Uterus (tissue), 3 donors: ENCODE measurements at regions not wholly inside any gene's neighbourhood (a gene's known extent, or its start where the extent isn't known, plus 50 kb on each side); places are given as distances from the start of the nearest gene placed in this dataset.
A peak's percentile ranks its signal among the peaks of the same experiment; 100 is the strongest.

Experiments used
- DNase-seq, 2 donors: peaks; one replicate each; pipeline ENCODE4 v3.0.0-alpha.2; 2019 to 2020
- H3K27ac ChIP-seq, 2 donors: fragments of 200-600 bp; sonication (generic); 1 replicate in 1 of 2; 2 replicates in 1 of 2; pipeline ENCODE4 v1.5.1; 2016 to 2018
- H3K27me3 ChIP-seq, 2 donors: fragments of 200-600 bp; sonication (generic); one replicate each; pipeline ENCODE4 v1.5.1; 2018 to 2019; ENCODE audit warnings: control low read depth in 1 of 2
- H3K36me3 ChIP-seq, 2 donors: fragments of 200-600 bp; sonication (generic); one replicate each; pipeline ENCODE4 v1.5.1; 2019; ENCODE audit warnings: control low read depth in 1 of 2
- H3K4me1 ChIP-seq, 2 donors: fragments of 200-600 bp; sonication (generic); one replicate each; pipeline ENCODE4 v1.5.1; 2018 to 2019; ENCODE audit warnings: control low read depth in 1 of 2
- H3K4me3 ChIP-seq, 2 donors: fragments of 200-600 bp; sonication (generic); 1 replicate in 1 of 2; 2 replicates in 1 of 2; pipeline ENCODE4 v1.5.1; 2018 to 2019; ENCODE audit warnings: mild to moderate bottlenecking in 1 of 2
- H3K9me3 ChIP-seq, 2 donors: fragments of 200-600 bp; sonication (generic); one replicate each; pipeline ENCODE4 v1.5.1; 2019; ENCODE audit warnings: control low read depth in 1 of 2
- POLR2A ChIP-seq, 2 donors: fragments of 450-650 bp; IDR thresholded peaks; one replicate each; pipeline ENCODE4 v1.6.1; 2016; ENCODE audit warnings: antibody characterized with exemption in 2 of 2, mild to moderate bottlenecking in 1 of 2, moderate library complexity in 1 of 2
- intact Hi-C: fragments of 100-400 bp; cut with DNase I; formaldehyde crosslinking; loops from one replicate; pipeline ENCODE4 v1.15.1; 2023; ENCODE audit warnings: low total_unique reads
- TF ChIP-seq, protein P1 (sequence below), 4 experiments: fragments of 200-600 bp in 2 of 4; fragments of 450-650 bp in 2 of 4; sonication (generic) in 2 of 4; IDR thresholded peaks; one replicate each; pipeline ENCODE4 v1.5.1; 2016 to 2019; ENCODE audit warnings: antibody characterized with exemption in 4 of 4, mild to moderate bottlenecking in 2 of 4, moderate library complexity in 1 of 4
- donor health status: DM: yes; HTN: yes; CAD: no.

DNA sequence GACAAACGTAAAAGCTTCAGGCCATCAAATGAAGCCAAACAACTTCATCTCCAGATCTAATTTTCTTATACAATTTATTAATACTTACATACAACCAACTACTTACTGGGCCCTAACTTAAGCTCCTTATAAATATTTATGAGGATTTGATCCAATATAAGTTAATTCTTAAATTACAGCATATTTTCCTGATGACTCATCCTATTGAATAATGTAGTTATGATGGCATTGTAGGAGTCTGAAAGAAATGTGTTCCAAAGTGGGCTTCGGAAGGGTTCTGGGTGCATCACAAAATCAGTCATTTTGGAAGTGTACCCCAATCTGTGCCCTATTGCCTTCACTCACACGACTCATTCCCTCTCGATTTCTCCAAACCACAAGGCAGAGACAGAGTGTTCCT, 455.1 kb upstream of the CTSO start:
- DNase-seq: no peak
- Histone ChIP-seq H3K27me3 (no peaks in the 10 kb centered on the region), H3K36me3 (no peaks in the 10 kb centered on the region), H3K4me3 (no peak overlapping the region), H3K9me3 (no peaks in the 10 kb centered on the region), H3K27ac (no peak overlapping the region), H3K4me1 (no peaks in the 10 kb centered on the region)
- intact Hi-C loops: no loop called here
- TF ChIP-seq, protein P1, sequence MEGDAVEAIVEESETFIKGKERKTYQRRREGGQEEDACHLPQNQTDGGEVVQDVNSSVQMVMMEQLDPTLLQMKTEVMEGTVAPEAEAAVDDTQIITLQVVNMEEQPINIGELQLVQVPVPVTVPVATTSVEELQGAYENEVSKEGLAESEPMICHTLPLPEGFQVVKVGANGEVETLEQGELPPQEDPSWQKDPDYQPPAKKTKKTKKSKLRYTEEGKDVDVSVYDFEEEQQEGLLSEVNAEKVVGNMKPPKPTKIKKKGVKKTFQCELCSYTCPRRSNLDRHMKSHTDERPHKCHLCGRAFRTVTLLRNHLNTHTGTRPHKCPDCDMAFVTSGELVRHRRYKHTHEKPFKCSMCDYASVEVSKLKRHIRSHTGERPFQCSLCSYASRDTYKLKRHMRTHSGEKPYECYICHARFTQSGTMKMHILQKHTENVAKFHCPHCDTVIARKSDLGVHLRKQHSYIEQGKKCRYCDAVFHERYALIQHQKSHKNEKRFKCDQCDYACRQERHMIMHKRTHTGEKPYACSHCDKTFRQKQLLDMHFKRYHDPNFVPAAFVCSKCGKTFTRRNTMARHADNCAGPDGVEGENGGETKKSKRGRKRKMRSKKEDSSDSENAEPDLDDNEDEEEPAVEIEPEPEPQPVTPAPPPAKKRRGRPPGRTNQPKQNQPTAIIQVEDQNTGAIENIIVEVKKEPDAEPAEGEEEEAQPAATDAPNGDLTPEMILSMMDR (IDR thresholded peaks at IDR 0.05): no peak
- TF ChIP-seq POLR2A (IDR thresholded peaks at IDR 0.05): no peak

DNA sequence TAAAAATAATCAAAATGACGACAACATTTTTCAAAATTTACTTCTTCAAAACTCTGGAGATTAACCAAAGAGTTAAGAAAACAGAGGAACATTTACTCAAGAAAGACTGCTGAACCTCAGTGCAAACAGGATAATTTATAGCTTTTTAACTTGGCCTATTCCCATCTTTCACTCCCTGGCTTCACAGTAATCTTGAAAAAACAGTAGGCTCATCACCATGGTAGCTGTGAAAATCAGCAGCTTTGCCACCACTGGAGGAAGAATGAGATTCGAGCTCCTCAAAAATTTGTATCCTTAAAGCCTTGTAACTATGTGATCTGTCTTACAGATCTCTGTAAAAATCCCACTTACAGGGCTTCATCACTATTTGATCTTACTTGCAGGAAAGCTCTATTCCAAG, 447.7 kb upstream of the CTSO start:
- H3K4me3 ChIP-seq: no peak overlapping the region
- intact Hi-C loops: no loop called here
- H3K9me3 ChIP-seq: no peaks in the 10 kb centered on the region
- no peaks in the 10 kb centered on the region for H3K36me3 ChIP-seq
- no peaks in the 10 kb centered on the region for H3K4me1 ChIP-seq
- no peak for TF ChIP-seq POLR2A (IDR thresholded peaks at IDR 0.05)
- TF ChIP-seq, protein P1 (IDR thresholded peaks at IDR 0.05): no peak
- DNase-seq: no peak
- H3K27me3 ChIP-seq: no peaks in the 10 kb centered on the region
- H3K27ac ChIP-seq: no peak overlapping the region

DNA sequence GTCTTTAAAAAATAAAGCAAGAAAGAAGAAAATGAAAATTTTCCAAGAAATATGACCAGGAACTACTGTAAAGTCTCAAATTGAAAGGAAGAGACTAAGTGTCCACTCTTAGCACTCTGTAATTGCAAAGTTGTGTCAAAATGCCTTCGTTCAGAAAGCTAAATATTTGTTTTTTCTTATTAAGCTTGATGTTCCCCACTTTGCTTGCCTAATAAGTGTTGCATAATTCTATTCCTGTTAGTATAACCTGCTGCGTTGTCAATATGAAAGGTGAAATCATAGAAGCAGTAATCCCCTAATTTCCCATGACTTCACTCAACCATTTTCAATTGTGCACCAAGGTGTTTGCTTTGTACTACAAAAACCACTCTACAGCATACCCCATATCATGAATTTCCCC, 442.9 kb upstream of the CTSO start:
- intact Hi-C loops: no loop called here
- Histone ChIP-seq H3K4me1 (no peaks in the 10 kb centered on the region), H3K9me3 (no peaks in the 10 kb centered on the region), H3K27ac (no peak overlapping the region), H3K27me3 (no peaks in the 10 kb centered on the region), H3K4me3 (no peak overlapping the region), H3K36me3 (no peaks in the 10 kb centered on the region)
- TF ChIP-seq POLR2A (IDR thresholded peaks at IDR 0.05): no peak
- TF ChIP-seq, protein P1 (IDR thresholded peaks at IDR 0.05): no peak
- DNase-seq: no peak

DNA sequence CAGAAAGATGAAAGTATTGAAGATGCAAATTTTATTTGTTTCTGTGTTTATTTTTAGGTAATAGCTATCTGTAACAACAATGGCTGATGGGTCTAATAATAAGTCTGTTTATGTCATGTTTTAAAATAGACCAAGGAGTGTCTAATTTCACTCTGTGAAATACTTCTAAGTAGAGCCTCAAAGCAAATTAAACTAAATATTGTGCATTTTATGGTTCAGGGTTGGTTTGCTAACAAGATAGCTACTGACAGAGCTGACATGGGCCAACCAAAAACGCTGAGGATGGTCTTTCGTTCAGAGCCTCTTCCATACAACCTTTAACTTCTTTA, 437.6 kb upstream of the CTSO start:
- H3K4me1 ChIP-seq: no peaks in the 10 kb centered on the region
- DNase-seq: no peak
- H3K27me3 ChIP-seq: no peaks in the 10 kb centered on the region
- intact Hi-C loops: no loop called here
- TF ChIP-seq, protein P1 (IDR thresholded peaks at IDR 0.05): no peak
- H3K9me3 ChIP-seq: no peaks in the 10 kb centered on the region
- H3K27ac ChIP-seq: no peak overlapping the region
- H3K36me3 ChIP-seq: no peaks in the 10 kb centered on the region
- no peak overlapping the region for H3K4me3 ChIP-seq

- Histone ChIP-seq H3K27me3 (no peaks in the 10 kb centered on the region), H3K9me3 (no peaks in the 10 kb centered on the region), H3K4me3 (no peak overlapping the region), H3K4me1 (no peaks in the 10 kb centered on the region), H3K27ac (no peak overlapping the region), H3K36me3 (no peaks in the 10 kb centered on the region)
- DNase-seq: peak in 1 of 2 donors; percentile 17
- intact Hi-C loops: no loop called here
- TF ChIP-seq, protein P1 (IDR thresholded peaks at IDR 0.05): no peak
- TF ChIP-seq POLR2A (IDR thresholded peaks at IDR 0.05): no peak
These were observed 437.1 kb upstream of the CTSO start for GRCh38 chr4:156390599-156391324.
